Ovary (tissue), 3 donors: ENCODE measurements at regions not wholly inside any gene's neighbourhood (a gene's known extent, or its start where the extent isn't known, plus 50 kb on each side); places are given as distances from the start of the nearest gene placed in this dataset.

ENCODE experiments used
- EP300 ChIP-seq: sonication (generic); formaldehyde crosslinking; IDR thresholded peaks from one replicate; pipeline ENCODE4 v1.6.1; 2017; ENCODE audit warnings: antibody characterized with exemption
- POLR2A ChIP-seq: fragments of 450-650 bp; IDR thresholded peaks from one replicate; pipeline ENCODE4 v1.6.1; 2017; ENCODE audit warnings: antibody characterized with exemption, mild to moderate bottlenecking, moderate library complexity
- TF ChIP-seq, protein P1 (sequence below), 3 donors: fragments of 450-650 bp in 2 of 3; fragments of 200-600 bp in 1 of 3; IDR thresholded peaks; one replicate each; pipeline versions ENCODE4 v1.5.1 to v1.8.0; 2016 to 2022; ENCODE audit warnings: antibody characterized with exemption in 3 of 3, mild to moderate bottlenecking in 1 of 3
- donor health status: DM: no; HTN: no; CAD: no.

- TF ChIP-seq, protein P1, sequence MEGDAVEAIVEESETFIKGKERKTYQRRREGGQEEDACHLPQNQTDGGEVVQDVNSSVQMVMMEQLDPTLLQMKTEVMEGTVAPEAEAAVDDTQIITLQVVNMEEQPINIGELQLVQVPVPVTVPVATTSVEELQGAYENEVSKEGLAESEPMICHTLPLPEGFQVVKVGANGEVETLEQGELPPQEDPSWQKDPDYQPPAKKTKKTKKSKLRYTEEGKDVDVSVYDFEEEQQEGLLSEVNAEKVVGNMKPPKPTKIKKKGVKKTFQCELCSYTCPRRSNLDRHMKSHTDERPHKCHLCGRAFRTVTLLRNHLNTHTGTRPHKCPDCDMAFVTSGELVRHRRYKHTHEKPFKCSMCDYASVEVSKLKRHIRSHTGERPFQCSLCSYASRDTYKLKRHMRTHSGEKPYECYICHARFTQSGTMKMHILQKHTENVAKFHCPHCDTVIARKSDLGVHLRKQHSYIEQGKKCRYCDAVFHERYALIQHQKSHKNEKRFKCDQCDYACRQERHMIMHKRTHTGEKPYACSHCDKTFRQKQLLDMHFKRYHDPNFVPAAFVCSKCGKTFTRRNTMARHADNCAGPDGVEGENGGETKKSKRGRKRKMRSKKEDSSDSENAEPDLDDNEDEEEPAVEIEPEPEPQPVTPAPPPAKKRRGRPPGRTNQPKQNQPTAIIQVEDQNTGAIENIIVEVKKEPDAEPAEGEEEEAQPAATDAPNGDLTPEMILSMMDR (IDR thresholded peaks at IDR 0.05) = no peak
- no peak for TF ChIP-seq POLR2A
- no peak for TF ChIP-seq EP300
Measured at GRCh38 chr10:23581906-23582450, 143.1 kb downstream of the OTUD1 start.
